GM12878 (cell line): ENCODE measurements at regions not wholly inside any gene's neighbourhood (a gene's known extent, or its start where the extent isn't known, plus 50 kb on each side); places are given as distances from the start of the nearest gene placed in this dataset.

Experiments
- ATAC-seq: fragments of 200-7000 bp; cut with Tn5 transposase; 3 replicates; pipeline ENCODE4 v1.9.1; 2020; ENCODE audit warnings: mild to moderate bottlenecking, moderate library complexity
- BruUV-seq: library from RNA; stranded (reverse); fragments of 400-500 nt; replicated peaks from 2 replicates; lab custom pipeline; 2021; lab: Mats Ljungman, UMichigan
- CTCF ChIA-PET: fragments of 300-600 bp; sonication (Branson Sonifier 250); formaldehyde crosslinking; extraction: SDS; loops from one replicate; lab custom pipeline; 2021; ENCODE audit warnings: inconsistent platforms; lab: Yijun Ruan, JAX
- POLR2A ChIA-PET: fragments of 350-600 bp; formaldehyde crosslinking; extraction: SDS; loops from one replicate; lab custom pipeline; 2021; ENCODE audit warnings: inconsistent platforms; lab: Charles Lee
- RAD21 ChIA-PET: fragments of 300-600 bp; sonication (Branson Sonifier 250); formaldehyde crosslinking; loops from one replicate; lab custom pipeline; 2023; ENCODE audit warnings: antibody characterized with exemption; ENCODE audit not compliant: unreplicated experiment; lab: Charles Lee
- SMC1A ChIA-PET: fragments of 300-600 bp; sonication (Branson Sonifier 250); formaldehyde crosslinking; loops from one replicate; lab custom pipeline; 2023; ENCODE audit not compliant: unreplicated experiment, uncharacterized antibody; lab: Charles Lee
- DNase-seq: peaks from one replicate; pipeline ENCODE4 v3.0.0-alpha.2; 2011; ENCODE audit warnings: low read depth, low spot score
- FAIRE-seq: peaks from 3 replicates; lab custom pipeline; 2011; peaks lifted over from hg19 to GRCh38; lab: Jason Lieb, UNC
- H2AFZ ChIP-seq: 2 replicates; pipeline ENCODE4 v1.6.0; 2011; ENCODE audit warnings: low read depth, low read length, control low read depth; ENCODE audit not compliant: control insufficient read depth
- H3K27ac ChIP-seq: 2 replicates; pipeline ENCODE4 v1.5.1; 2011; ENCODE audit warnings: control low read depth; ENCODE audit not compliant: control insufficient read depth, insufficient read depth
- H3K27me3 ChIP-seq, 2 experiments: replicated peaks in 1 of 2; 2 replicates each; pipeline versions ENCODE4 v1.6.0 to v1.6.1; 2011; ENCODE audit warnings: low read length in 1 of 2; ENCODE audit not compliant: control insufficient read depth in 2 of 2, insufficient read depth in 2 of 2
- H3K36me3 ChIP-seq, 2 experiments: 2 replicates each; pipeline ENCODE4 v1.5.1; 2011; ENCODE audit warnings: low read length in 1 of 2; ENCODE audit not compliant: control insufficient read depth in 2 of 2, insufficient read depth in 2 of 2
- H3K4me1 ChIP-seq: 2 replicates; pipeline ENCODE4 v1.6.1; 2011; ENCODE audit warnings: mild to moderate bottlenecking, low read length, moderate library complexity, mixed read lengths; ENCODE audit not compliant: control insufficient read depth, insufficient read depth
- H3K4me2 ChIP-seq: 2 replicates; pipeline ENCODE4 v1.6.0; 2011; ENCODE audit warnings: control low read depth; ENCODE audit not compliant: control insufficient read depth, insufficient read depth
- H3K4me3 ChIP-seq: fragments of 200-600 bp; sonication (generic); 2 replicates; pipeline ENCODE4 v1.5.1; 2016
- H3K79me2 ChIP-seq: 2 replicates; pipeline ENCODE4 v1.6.0; 2011; ENCODE audit warnings: low read length; ENCODE audit not compliant: control insufficient read depth, insufficient read depth
- H3K9ac ChIP-seq: 2 replicates; pipeline ENCODE4 v1.8.0; 2011; ENCODE audit warnings: low read length, control low read depth, mixed read lengths; ENCODE audit not compliant: control insufficient read depth, insufficient read depth
- H3K9me3 ChIP-seq: replicated peaks from 3 replicates; pipeline ENCODE4 v1.5.1; 2011; ENCODE audit warnings: mild to moderate bottlenecking, low read length; ENCODE audit not compliant: control insufficient read depth, insufficient read depth
- H4K20me1 ChIP-seq: 2 replicates; pipeline ENCODE4 v1.6.0; 2011; ENCODE audit not compliant: control insufficient read depth, insufficient read depth
- HCFC1 ChIP-seq: fragments of 150-350 bp; IDR thresholded peaks from 2 replicates; pipeline ENCODE4 v1.6.1; 2014; ENCODE audit warnings: low read length
- HDAC2 ChIP-seq: fragments of 200-600 bp; sonication (generic); IDR thresholded peaks from 2 replicates; pipeline ENCODE4 v1.6.1; 2017
- MYC ChIP-seq: IDR thresholded peaks from 2 replicates; pipeline ENCODE4 v1.6.1; 2011; ENCODE audit warnings: mild to moderate bottlenecking, low read length, moderate library complexity, inconsistent platforms; ENCODE audit not compliant: insufficient read depth, insufficient replicate concordance, insufficient read length, severe bottlenecking
- NBN ChIP-seq: fragments of 450-650 bp; IDR thresholded peaks from 2 replicates; pipeline ENCODE4 v1.6.1; 2016
- SP1 ChIP-seq: IDR thresholded peaks from one replicate; pipeline ENCODE4 v1.6.1; 2011; ENCODE audit warnings: low read depth, low read length
- ZNF592 ChIP-seq: fragments of 450-650 bp; IDR thresholded peaks from 2 replicates; pipeline ENCODE4 v1.6.1; 2017; ENCODE audit warnings: mild to moderate bottlenecking, moderate library complexity
- WGBS: methylation state at CpG from one replicate; pipeline ENCODE4 v1.1.6; 2016; ENCODE audit warnings: low lambda C conversion rate; ENCODE audit not compliant: insufficient replicate concordance, insufficient coverage; ENCODE audit errors: missing lambda C conversion rate; 5-methylcytosine and 5-hydroxymethylcytosine counted together
- in situ Hi-C: fragments of 300-500 bp; cut with MboI; formaldehyde crosslinking; loops from 9 replicates; pipeline ENCODE4 v1.14.3; 2018; ENCODE audit warnings: mixed read lengths
- intact Hi-C: fragments of 100-400 bp; cut with micrococcal nuclease; formaldehyde crosslinking; loops from one replicate; pipeline ENCODE4 v1.14.2; 2022; ENCODE audit not compliant: unreplicated experiment
- TF ChIP-seq, protein P1 (sequence below): fragments of 450-650 bp; IDR thresholded peaks from 2 replicates; pipeline ENCODE4 v1.6.1; 2017; ENCODE audit warnings: mild to moderate bottlenecking, moderate library complexity

DNA sequence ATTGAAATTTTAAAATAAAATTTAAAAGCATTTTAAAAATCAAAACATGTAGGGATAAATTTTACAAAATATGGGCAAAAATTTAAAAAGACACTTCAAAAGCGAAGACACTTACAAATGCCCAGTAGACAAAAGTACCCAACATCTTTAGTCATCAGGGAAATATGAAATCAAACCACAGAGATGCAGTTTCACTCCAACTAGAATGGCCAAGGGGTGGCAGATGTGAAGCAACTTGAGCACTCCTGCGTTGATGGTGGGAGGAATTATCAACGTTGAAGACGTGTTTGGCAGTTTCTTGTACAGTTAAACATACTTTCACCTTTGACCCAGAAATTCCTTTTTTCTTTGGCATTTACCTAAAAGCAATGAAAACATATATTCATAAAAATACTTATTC lies 518.0 kb upstream of the SGCG start:
- H3K4me3 ChIP-seq = no peak overlapping the region
- CTCF ChIA-PET = no interaction called here
- RAD21 ChIA-PET = no interaction called here
- H4K20me1 ChIP-seq = no peaks in the 10 kb centered on the region
- H3K4me2 ChIP-seq = no peak overlapping the region
- H2AFZ ChIP-seq = no peak overlapping the region
- no peak overlapping the region for H3K27ac ChIP-seq
- H3K9me3 ChIP-seq = no peaks in the 10 kb centered on the region
- FAIRE-seq (no peak), ATAC-seq (no peak), DNase-seq (no peak)
- intact Hi-C loops = no loop called here
- SMC1A ChIA-PET = no interaction called here
- in situ Hi-C loops = no loop called here
- BruUV-seq = no TSS peak
- H3K79me2 ChIP-seq = no peaks in the 10 kb centered on the region
- no peak overlapping the region for H3K9ac ChIP-seq
- no peaks in the 10 kb centered on the region for H3K36me3 ChIP-seq
- no peak for TF ChIP-seq SP1
- no peak for TF ChIP-seq HCFC1
- TF ChIP-seq, protein P1, sequence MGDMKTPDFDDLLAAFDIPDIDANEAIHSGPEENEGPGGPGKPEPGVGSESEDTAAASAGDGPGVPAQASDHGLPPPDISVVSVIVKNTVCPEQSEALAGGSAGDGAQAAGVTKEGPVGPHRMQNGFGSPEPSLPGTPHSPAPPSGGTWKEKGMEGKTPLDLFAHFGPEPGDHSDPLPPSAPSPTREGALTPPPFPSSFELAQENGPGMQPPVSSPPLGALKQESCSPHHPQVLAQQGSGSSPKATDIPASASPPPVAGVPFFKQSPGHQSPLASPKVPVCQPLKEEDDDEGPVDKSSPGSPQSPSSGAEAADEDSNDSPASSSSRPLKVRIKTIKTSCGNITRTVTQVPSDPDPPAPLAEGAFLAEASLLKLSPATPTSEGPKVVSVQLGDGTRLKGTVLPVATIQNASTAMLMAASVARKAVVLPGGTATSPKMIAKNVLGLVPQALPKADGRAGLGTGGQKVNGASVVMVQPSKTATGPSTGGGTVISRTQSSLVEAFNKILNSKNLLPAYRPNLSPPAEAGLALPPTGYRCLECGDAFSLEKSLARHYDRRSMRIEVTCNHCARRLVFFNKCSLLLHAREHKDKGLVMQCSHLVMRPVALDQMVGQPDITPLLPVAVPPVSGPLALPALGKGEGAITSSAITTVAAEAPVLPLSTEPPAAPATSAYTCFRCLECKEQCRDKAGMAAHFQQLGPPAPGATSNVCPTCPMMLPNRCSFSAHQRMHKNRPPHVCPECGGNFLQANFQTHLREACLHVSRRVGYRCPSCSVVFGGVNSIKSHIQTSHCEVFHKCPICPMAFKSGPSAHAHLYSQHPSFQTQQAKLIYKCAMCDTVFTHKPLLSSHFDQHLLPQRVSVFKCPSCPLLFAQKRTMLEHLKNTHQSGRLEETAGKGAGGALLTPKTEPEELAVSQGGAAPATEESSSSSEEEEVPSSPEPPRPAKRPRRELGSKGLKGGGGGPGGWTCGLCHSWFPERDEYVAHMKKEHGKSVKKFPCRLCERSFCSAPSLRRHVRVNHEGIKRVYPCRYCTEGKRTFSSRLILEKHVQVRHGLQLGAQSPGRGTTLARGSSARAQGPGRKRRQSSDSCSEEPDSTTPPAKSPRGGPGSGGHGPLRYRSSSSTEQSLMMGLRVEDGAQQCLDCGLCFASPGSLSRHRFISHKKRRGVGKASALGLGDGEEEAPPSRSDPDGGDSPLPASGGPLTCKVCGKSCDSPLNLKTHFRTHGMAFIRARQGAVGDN = no peak
- TF ChIP-seq ZNF592 = no peak
- no peak for TF ChIP-seq HDAC2
- TF ChIP-seq NBN = no peak
- no peak for TF ChIP-seq MYC
- 3% methylated on average over 4 of the region's 4 CpGs for WGBS
- POLR2A ChIA-PET = no interaction called here
- H3K27me3 ChIP-seq = no peaks in the 10 kb centered on the region
- no peaks in the 10 kb centered on the region for H3K4me1 ChIP-seq
